Astrocyte (in vitro differentiated cells and primary cell): ENCODE measurements at regions not wholly inside any gene's neighbourhood (a gene's known extent, or its start where the extent isn't known, plus 50 kb on each side); places are given as distances from the start of the nearest gene placed in this dataset.

Experiments
- EZH2 ChIP-seq: IDR thresholded peaks from 2 replicates; pipeline ENCODE4 v1.6.1; 2012; ENCODE audit warnings: mild to moderate bottlenecking, low read length, inconsistent platforms; ENCODE audit not compliant: insufficient read depth
- TF ChIP-seq, protein P1 (sequence below): IDR thresholded peaks from 2 replicates; pipeline ENCODE4 v1.5.1; 2011; ENCODE audit warnings: low read depth, mild to moderate bottlenecking, inconsistent platforms, low read length, moderate library complexity; ENCODE audit not compliant: insufficient read depth

DNA sequence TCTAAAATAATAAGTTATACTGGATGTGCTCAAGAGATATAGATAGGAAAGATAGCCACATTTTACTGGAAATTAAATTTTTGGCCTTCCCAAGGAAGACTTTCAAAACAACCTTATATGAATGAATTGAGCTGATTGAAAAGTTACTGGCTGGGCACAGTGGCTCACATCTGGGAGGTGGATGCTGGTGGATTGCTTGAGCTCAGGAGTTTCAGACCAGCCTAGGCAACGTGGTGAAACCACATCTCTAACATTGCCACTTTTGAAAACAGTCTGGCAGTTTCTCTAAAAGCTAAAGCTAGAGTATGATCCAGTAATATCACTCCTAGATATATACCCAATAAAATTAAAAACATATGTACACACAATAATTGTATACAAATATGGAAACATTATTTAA lies 231.4 kb upstream of the POU1F1 start:
- TF ChIP-seq EZH2, result no peak
- TF ChIP-seq, protein P1, sequence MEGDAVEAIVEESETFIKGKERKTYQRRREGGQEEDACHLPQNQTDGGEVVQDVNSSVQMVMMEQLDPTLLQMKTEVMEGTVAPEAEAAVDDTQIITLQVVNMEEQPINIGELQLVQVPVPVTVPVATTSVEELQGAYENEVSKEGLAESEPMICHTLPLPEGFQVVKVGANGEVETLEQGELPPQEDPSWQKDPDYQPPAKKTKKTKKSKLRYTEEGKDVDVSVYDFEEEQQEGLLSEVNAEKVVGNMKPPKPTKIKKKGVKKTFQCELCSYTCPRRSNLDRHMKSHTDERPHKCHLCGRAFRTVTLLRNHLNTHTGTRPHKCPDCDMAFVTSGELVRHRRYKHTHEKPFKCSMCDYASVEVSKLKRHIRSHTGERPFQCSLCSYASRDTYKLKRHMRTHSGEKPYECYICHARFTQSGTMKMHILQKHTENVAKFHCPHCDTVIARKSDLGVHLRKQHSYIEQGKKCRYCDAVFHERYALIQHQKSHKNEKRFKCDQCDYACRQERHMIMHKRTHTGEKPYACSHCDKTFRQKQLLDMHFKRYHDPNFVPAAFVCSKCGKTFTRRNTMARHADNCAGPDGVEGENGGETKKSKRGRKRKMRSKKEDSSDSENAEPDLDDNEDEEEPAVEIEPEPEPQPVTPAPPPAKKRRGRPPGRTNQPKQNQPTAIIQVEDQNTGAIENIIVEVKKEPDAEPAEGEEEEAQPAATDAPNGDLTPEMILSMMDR, result no peak
